Fibroblast of skin of scalp (primary cell): ENCODE measurements at regions not wholly inside any gene's neighbourhood (a gene's known extent, or its start where the extent isn't known, plus 50 kb on each side); places are given as distances from the start of the nearest gene placed in this dataset.
A peak's percentile ranks its signal among the peaks of the same experiment; 100 is the strongest.
"Not testable (repeated sequence)": the region's sequence is repeated elsewhere in the genome, so short reads cannot be mapped to it uniquely, and the experiment has no call there.

Experiments
- DNase-seq: peaks from one replicate; pipeline ENCODE4 v3.0.0-alpha.2; 2013

- no peak for DNase-seq
Observed at GRCh38 chr6:4349931-4350330, 214.6 kb upstream of the ECI2 start.

GRCh38 chr6:4349323-4349722, 213.9 kb upstream of the ECI2 start:
- no peak for DNase-seq

DNA sequence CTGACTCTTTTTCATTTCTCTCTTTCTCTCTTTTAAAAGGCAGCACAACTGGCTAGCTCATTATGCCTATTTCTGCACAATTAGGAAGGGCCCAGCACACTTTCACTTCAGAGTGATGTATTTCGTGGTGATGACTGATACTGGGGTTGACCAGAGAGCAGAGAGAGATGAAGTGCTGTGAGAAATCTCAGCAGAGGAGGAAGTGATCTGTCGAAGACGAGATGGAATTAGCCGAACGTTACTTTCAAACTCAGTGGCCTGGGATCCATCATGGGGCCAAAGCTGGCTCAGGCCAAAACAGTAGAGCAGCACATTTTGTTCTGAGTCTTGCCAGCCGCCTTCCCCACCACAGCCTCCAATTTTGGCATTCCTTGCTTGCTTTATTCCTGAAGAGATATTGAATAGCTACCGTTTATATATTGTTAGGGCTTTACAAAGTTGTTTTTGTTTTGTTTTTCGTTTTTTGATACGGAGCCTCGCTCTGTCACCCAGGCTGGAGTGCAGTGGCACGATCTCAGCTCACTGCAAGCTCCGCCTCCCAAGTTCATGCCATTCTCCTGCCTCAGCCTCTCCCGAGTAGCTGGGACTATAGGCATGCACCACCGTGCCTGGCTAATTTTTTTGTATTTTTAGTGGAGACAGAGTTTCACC, 213.2 kb upstream of the ECI2 start:
- no peak for DNase-seq

GRCh38 chr6:4347877-4348276, 212.5 kb upstream of the ECI2 start:
- no peak for DNase-seq

DNA sequence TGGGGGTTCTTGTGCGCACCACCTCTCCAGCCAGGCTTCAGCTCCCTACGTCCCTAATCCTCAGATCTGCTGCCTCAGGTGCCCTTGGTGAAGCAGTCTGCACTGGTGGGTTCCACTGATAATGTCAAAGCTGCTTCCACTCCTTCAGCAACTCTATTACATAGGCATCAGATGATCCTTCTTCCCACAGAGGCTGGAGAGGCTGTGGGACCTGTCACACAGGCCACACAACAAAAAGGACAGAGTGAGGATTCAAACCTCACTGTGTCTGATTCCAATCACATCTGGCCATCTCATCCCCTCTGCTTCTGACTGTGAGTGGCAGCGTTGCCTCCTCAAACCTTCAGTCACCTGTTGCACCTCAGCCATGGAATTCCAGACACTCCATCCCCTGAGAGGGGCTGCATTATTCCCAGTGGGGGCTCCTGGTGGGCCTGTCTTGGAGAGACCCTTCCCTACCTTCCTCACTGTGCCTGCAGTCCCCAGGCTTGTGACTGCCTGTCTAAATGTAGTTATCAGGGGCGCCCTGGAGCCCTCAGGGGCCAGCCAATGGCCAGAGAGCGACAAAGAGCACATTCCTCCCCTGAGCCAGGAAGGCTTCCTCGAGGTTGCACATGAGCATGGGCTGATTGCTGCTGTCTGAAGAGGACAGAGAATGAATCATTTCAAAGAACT, 211.4 kb upstream of the ECI2 start:
- DNase-seq: peak; percentile 41

DNA sequence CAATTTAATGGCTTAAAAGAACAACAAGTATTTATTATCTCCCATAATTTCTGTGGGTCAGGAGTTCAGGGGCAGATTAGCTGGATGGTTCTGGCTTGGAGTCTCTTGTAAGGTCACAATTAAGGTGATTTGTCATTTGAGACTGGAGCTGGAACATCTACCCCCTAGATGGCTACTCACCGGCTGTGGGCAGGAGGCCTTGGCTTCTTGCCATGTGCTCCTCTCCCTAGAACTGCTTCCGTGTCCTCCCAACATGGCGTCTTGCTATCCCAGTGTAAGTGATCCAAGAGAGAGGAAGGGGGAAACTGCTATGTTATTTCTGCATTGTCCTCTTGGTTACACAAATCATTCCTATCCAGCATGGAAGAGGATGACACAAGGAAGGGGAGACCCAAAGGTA, 210.2 kb upstream of the ECI2 start:
- no peak for DNase-seq

GRCh38 chr6:4344317-4344899, 209.0 kb upstream of the ECI2 start:
- DNase-seq: peak; percentile 53

DNA sequence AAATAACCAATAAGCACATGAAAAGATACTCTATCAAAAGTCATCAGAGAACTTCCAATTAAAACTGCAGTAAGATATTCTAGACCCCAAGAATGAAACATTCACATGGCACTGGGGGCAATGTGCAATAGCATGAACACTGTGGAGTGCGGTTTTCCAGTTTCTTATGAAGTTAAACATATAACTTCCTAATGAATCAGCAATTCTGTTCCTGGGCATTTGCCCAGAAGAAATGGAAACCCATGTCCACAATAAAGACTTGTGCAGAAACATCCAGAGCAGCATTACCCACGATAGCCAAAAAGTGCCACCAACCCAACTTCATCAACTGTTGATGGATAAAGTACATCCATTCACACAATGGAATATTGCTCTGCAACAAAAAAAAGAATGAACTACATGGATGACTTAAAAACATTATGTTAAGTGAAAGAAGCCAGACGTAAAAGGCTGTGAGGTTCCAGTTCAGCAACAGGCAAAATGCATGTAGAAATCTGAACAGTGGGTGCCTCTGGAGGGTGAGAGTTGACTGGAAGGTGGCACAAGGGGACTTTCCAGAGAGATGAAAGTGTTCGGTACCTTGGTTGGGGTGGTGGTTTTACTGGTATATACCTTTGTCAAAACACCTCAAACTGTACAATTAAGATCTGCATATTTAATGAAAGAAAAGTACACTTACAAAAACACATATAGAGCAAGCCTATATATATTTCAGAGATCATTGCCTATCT, 207.2 kb upstream of the ECI2 start:
- no peak for DNase-seq

GRCh38 chr6:4341078-4341797, 205.9 kb upstream of the ECI2 start:
- DNase-seq: no peak

DNA sequence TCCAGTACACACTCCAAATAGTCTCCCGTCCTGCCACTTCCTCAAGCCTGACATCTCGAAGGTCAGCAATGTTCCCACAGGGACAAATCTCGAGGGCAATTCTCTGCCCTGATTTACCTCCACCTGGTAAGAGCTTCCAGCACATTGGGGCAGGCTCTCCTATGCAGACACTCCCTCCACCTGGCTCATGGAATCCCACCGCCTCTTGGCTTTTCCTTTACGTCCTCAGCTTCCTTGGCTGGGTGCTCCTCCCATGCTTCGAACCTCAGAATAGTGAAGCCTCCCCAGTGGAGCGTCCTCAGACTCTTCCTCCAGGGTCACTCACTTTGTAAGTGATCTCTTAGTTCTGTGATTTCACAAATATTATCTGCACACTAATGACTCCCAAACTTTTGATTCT, 205.2 kb upstream of the ECI2 start:
- DNase-seq: no peak

- no peak for DNase-seq
Observed at GRCh38 chr6:4338884-4339283, 203.5 kb upstream of the ECI2 start.

GRCh38 chr6:4336778-4337442, 201.5 kb upstream of the ECI2 start:
- no peak for DNase-seq

- DNase-seq: no peak
Observed at GRCh38 chr6:4336084-4336483, 200.7 kb upstream of the ECI2 start.

DNA sequence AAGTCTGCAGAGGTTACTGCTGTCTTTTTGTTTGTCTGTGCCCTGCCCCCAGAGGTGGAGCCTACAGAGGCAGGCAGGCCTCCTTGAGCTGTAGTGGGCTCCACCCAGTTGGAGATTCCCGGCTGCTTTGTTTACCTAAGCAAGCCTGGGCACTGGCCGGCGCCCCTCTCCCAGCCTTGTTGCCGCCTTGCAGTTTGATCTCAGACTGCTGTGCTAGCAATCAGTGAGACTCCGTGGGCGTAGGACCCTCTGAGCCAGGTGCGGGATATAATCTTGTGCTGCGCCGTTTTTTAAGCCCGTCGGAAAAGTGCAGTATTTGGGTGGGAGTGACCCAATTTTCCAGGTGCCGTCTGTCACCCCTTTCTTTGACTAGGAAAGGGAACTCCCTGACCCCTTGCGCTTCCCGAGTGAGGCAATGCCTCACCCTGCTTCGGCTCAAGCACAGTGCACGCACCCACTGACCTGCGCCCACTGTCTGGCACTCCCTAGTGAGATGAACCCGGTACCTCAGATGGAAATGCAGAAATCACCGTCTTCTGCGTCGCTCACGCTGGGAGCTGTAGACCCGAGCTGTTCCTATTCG, 198.9 kb upstream of the ECI2 start:
- DNase-seq: not testable (repeated sequence)

DNA sequence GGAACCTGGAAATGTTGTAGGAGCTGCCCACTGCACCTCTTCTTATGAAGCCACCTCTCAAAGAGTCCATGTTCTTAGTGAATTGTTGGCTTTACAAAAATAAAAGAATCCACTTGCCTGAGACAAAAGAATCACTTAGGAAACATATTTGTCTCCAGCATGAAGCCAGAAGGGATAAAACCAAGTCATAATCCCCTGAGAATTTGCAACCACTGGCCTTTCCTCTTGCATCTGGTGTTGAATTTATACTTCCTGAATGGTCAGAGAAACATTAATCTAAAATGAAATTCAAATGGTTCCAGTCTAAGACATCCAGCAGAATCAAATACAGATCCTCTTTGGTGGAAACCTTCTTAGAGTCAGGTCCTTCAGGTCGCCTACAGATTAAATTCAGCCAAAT, 192.5 kb upstream of the ECI2 start:
- DNase-seq: peak; percentile 56

- DNase-seq: peak; percentile 77
Observed at GRCh38 chr6:4324746-4325145, 189.4 kb upstream of the ECI2 start.

- DNase-seq: no peak
Observed at GRCh38 chr6:4323322-4323721, 187.9 kb upstream of the ECI2 start.

- DNase-seq: peak; percentile 14
Observed at GRCh38 chr6:4322846-4323309, 187.5 kb upstream of the ECI2 start.

DNA sequence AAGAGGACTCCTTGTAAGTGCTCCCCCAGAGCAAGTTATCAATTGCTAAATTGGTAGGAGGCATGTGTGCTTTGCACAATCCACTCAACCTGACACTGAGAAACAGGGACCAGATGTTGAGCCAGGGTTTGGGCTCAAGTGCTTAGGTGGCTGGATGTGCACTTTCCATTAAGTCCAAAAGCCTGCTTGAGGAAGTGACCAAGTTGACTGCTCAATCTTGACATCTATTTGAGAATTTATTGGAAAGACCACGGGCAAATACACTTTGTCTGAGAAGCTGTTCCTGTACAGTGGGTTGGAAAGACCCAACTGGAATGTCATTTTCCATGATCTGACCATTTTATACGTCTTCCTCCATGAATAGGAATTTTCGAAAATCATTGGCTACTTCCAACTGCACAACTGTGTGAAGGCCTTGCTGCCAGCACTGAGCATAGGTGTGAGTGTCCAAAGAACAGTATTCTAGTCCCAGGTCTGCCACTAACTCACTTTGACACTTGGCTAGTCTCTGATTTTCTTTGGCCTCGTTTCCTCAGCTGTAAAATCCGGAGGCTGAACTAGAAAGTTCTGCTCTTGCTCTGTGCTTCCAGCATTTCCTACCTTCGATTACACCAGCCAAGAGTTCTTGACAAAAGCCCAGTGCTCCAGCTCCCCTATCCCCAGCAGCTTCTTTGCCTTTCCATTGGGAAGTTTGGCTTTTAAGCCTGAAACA, 186.9 kb upstream of the ECI2 start:
- DNase-seq: no peak

GRCh38 chr6:4320860-4321259, 185.5 kb upstream of the ECI2 start:
- DNase-seq: peak; percentile 94
